Neural crest cell (in vitro differentiated cells): ENCODE measurements at regions not wholly inside any gene's neighbourhood (a gene's known extent, or its start where the extent isn't known, plus 50 kb on each side); places are given as distances from the start of the nearest gene placed in this dataset.

ENCODE experiments used
- DNase-seq: peaks from one replicate; pipeline ENCODE4 v3.0.0; 2021; ENCODE audit warnings: low read depth, mixed read lengths, low spot score
- H3K27ac Mint-ChIP-seq: one replicate; pipeline ENCODE4 v1.8.0; 2021; ENCODE audit warnings: mild to moderate bottlenecking, mixed read lengths; ENCODE audit not compliant: unreplicated experiment
- H3K27me3 Mint-ChIP-seq: 2 replicates; pipeline ENCODE4 v1.8.0; 2021; ENCODE audit warnings: low read depth, mild to moderate bottlenecking, mixed read lengths
- H3K36me3 Mint-ChIP-seq: 2 replicates; pipeline ENCODE4 v1.8.0; 2021; ENCODE audit warnings: low read depth, mild to moderate bottlenecking, mixed read lengths
- H3K4me1 Mint-ChIP-seq: 2 replicates; pipeline ENCODE4 v1.8.0; 2021; ENCODE audit warnings: mixed read lengths
- H3K4me3 Mint-ChIP-seq: one replicate; pipeline ENCODE4 v1.8.0; 2021; ENCODE audit warnings: mild to moderate bottlenecking, mixed read lengths
- H3K9me3 Mint-ChIP-seq: 2 replicates; pipeline ENCODE4 v1.8.0; 2021; ENCODE audit warnings: mixed read lengths
- TF ChIP-seq, protein P1 (sequence below): fragments of 200-600 bp; sonication (generic); conservative IDR thresholded peaks from 2 replicates; pipeline ENCODE4 v1.5.0; 2021; ENCODE audit warnings: antibody characterized with exemption, mild to moderate bottlenecking

DNA sequence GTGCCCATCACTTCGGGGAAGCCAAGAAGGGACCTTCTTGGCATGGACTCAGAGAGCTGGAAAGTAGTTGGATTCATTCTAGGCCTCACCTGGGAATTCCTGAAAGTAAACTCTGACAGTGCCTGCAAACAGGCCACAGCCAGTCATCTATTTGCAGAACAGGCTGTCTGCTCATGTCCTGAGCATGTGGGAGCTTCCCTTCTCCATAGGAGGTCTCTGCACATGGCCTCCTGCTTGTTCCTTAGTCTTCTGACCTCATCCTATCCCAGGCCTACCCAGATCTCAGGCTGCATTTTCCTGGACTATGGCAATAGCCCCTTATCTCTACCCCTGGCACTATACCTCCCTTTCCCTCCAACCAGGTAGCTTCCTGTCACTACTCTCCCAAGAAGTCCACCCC, 67.2 kb upstream of the FSTL4 start:
- TF ChIP-seq, protein P1, sequence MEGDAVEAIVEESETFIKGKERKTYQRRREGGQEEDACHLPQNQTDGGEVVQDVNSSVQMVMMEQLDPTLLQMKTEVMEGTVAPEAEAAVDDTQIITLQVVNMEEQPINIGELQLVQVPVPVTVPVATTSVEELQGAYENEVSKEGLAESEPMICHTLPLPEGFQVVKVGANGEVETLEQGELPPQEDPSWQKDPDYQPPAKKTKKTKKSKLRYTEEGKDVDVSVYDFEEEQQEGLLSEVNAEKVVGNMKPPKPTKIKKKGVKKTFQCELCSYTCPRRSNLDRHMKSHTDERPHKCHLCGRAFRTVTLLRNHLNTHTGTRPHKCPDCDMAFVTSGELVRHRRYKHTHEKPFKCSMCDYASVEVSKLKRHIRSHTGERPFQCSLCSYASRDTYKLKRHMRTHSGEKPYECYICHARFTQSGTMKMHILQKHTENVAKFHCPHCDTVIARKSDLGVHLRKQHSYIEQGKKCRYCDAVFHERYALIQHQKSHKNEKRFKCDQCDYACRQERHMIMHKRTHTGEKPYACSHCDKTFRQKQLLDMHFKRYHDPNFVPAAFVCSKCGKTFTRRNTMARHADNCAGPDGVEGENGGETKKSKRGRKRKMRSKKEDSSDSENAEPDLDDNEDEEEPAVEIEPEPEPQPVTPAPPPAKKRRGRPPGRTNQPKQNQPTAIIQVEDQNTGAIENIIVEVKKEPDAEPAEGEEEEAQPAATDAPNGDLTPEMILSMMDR, result no peak
- Mint-ChIP-seq H3K4me3 (no peak overlapping the region), H3K36me3 (no peaks in the 10 kb centered on the region), H3K4me1 (peaks cover 9% of the 10 kb centered on the region), H3K9me3 (no peaks in the 10 kb centered on the region), H3K27me3 (peaks cover 3% of the 10 kb centered on the region), H3K27ac (no peak overlapping the region)
- DNase-seq, result no peak

GRCh38 chr5:133675376-133676154, 63.2 kb upstream of the FSTL4 start:
- Mint-ChIP-seq H3K36me3 (no peaks in the 10 kb centered on the region), H3K9me3 (peaks cover 5% of the 10 kb centered on the region), H3K4me1 (peaks cover 6% of the 10 kb centered on the region), H3K4me3 (no peak overlapping the region), H3K27me3 (peaks cover 6% of the 10 kb centered on the region), H3K27ac (no peak overlapping the region)
- TF ChIP-seq, protein P1, result no peak
- no peak for DNase-seq

- TF ChIP-seq, protein P1, result no peak
- Mint-ChIP-seq H3K27me3 (peaks cover 3% of the 10 kb centered on the region), H3K4me3 (no peak overlapping the region), H3K36me3 (no peaks in the 10 kb centered on the region), H3K9me3 (peaks cover 6% of the 10 kb centered on the region), H3K4me1 (peaks cover 6% of the 10 kb centered on the region), H3K27ac (no peak overlapping the region)
- no peak for DNase-seq
Observed at GRCh38 chr5:133670336-133670735, 58.0 kb upstream of the FSTL4 start.

DNA sequence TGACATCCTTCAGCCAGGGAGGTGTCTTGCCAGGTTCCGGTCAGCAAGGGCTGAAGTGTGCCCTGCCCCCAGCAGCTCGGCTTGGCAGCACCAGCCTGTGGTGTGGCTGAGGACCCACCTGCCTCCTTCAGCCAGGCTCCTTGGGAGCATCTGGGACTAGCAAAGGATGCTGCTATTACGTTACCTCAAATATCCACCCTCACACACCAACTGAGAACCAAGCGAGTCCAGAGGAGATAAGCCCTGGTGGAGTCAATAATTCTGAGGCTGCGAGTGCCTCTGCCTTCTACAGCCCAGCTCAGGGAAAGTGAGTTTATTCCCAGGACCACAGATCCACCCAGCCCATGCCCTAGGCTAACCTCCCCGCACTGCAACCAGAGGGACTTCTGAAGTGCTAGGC, 57.1 kb upstream of the FSTL4 start:
- peaks cover 6% of the 10 kb centered on the region for H3K9me3 Mint-ChIP-seq
- H3K4me1 Mint-ChIP-seq, result no peaks in the 10 kb centered on the region
- no peaks in the 10 kb centered on the region for H3K36me3 Mint-ChIP-seq
- H3K27ac Mint-ChIP-seq, result no peak overlapping the region
- no peak overlapping the region for H3K4me3 Mint-ChIP-seq
- TF ChIP-seq, protein P1, result no peak
- H3K27me3 Mint-ChIP-seq, result peaks cover 3% of the 10 kb centered on the region
- DNase-seq, result no peak

DNA sequence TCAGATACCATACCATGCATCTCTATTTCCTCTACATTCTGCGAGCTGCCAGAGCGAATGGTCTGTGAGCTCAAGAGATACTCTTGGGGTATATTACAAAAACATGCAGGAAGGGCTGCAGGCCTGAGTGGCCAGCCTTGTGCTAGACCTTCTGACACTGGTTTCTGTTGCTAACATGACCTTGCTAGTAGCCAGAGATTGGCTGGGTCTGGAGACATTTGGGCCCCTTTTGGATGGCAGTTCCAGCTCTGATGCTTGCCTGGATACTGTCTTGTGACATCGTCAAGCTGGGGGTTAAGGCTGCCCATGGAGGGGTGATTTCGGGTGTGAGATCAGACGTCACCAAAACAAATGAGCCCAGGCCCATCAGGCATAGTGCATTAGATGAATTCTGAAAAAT, 56.1 kb upstream of the FSTL4 start:
- H3K27me3 Mint-ChIP-seq, result peaks cover 3% of the 10 kb centered on the region
- no peak overlapping the region for H3K4me3 Mint-ChIP-seq

More for the DNA sequence above, 56.1 kb upstream of the FSTL4 start:
- Mint-ChIP-seq H3K9me3 (peaks cover 6% of the 10 kb centered on the region), H3K27ac (no peak overlapping the region), H3K36me3 (no peaks in the 10 kb centered on the region), H3K4me1 (no peaks in the 10 kb centered on the region)
- TF ChIP-seq, protein P1, result no peak
- no peak for DNase-seq
